ENCODE measurements at regions not wholly inside any gene's neighbourhood (a gene's known extent, or its start where the extent isn't known, plus 50 kb on each side); places are given as distances from the start of the nearest gene placed in this dataset.

GRCh38 chr7:142602756-142603155, 146.5 kb upstream of the PRSS1 start:
- TF ChIP-seq CTCF (conservative IDR thresholded peaks at IDR 0.05): no peak
- TF ChIP-seq EZH2 (IDR thresholded peaks at IDR 0.05; ENCODE audit: low read depth): no peak

Data from PC-9 (cell line).